Fibroblast of the aortic adventitia (primary cell): ENCODE measurements at regions not wholly inside any gene's neighbourhood (a gene's known extent, or its start where the extent isn't known, plus 50 kb on each side); places are given as distances from the start of the nearest gene placed in this dataset.
"Not testable (repeated sequence)": the region's sequence is repeated elsewhere in the genome, so short reads cannot be mapped to it uniquely, and the experiment has no call there.

Experiments
- DNase-seq: peaks from one replicate; pipeline ENCODE4 v3.0.0-alpha.2; 2010; ENCODE audit warnings: low read depth
- H3K4me3 ChIP-seq: 2 replicates; pipeline ENCODE4 v1.5.1; 2011; ENCODE audit warnings: low read depth, mild to moderate bottlenecking, control low read depth, low read length, moderate library complexity
- CTCF ChIP-seq: IDR thresholded peaks from 2 replicates; pipeline ENCODE4 v1.5.1; 2011; ENCODE audit warnings: mild to moderate bottlenecking, low read length, control low read depth, inconsistent platforms; ENCODE audit not compliant: insufficient read depth

GRCh38 chr4:121616449-121616848, 80.3 kb downstream of the ANXA5 start:
- DNase-seq, H3K4me3 ChIP-seq: not testable (repeated sequence)

- TF ChIP-seq CTCF, result no peak
- no peak overlapping the region for H3K4me3 ChIP-seq
- DNase-seq, result no peak
These were observed 82.7 kb downstream of the ANXA5 start for GRCh38 chr4:121614101-121614500.

GRCh38 chr4:121599049-121599448, 97.7 kb downstream of the ANXA5 start:
- TF ChIP-seq CTCF, result no peak
- DNase-seq, result no peak
- no peak overlapping the region for H3K4me3 ChIP-seq

GRCh38 chr4:121597346-121597934, 99.3 kb downstream of the ANXA5 start:
- no peak overlapping the region for H3K4me3 ChIP-seq
- peak; percentile 14 for DNase-seq
- no peak for TF ChIP-seq CTCF

GRCh38 chr4:121594796-121595526, 101.8 kb downstream of the ANXA5 start:
- no peak for TF ChIP-seq CTCF
- no peak overlapping the region for H3K4me3 ChIP-seq
- DNase-seq, result peak; percentile 77

- no peak for TF ChIP-seq CTCF
- H3K4me3 ChIP-seq, result no peak overlapping the region
- no peak for DNase-seq
These were observed 103.0 kb downstream of the ANXA5 start for GRCh38 chr4:121593760-121594159.

- not testable (repeated sequence) for H3K4me3 ChIP-seq, DNase-seq
These were observed 104.5 kb downstream of the ANXA5 start for GRCh38 chr4:121592257-121592656.

- no peak for TF ChIP-seq CTCF
- no peak overlapping the region for H3K4me3 ChIP-seq
- no peak for DNase-seq
These were observed 111.9 kb downstream of the ANXA5 start for GRCh38 chr4:121584836-121585235.
